ENCODE measurements at regions not wholly inside any gene's neighbourhood (a gene's known extent, or its start where the extent isn't known, plus 50 kb on each side); places are given as distances from the start of the nearest gene placed in this dataset.
A peak's percentile ranks its signal among the peaks of the same experiment; 100 is the strongest.

- 28 to 29% methylated on average over 6 of the region's 6 CpGs for WGBS, 2 donors
- H3K4me1 ChIP-seq = no peaks in the 10 kb centered on the region
- intact Hi-C loops (cut with DNase I) = no loop called here
- H3K27ac ChIP-seq = no peak overlapping the region
- peak in 2 of 8 donors; percentile 49 to 53 for ATAC-seq
- no peak for TF ChIP-seq CTCF (IDR thresholded peaks at IDR 0.05)
- peaks cover 0 to 21% (median 12%) of the 10 kb centered on the region in 7 donors for H3K27me3 ChIP-seq
- H3K9me3 ChIP-seq = no peaks in the 10 kb centered on the region
- H3K4me3 ChIP-seq = no peak overlapping the region
- no peaks in the 10 kb centered on the region for H3K36me3 ChIP-seq
- peak in 1 of 2 donors; percentile 6 for DNase-seq
Measured at GRCh38 chr19:28234637-28235036, 978.3 kb downstream of the UQCRFS1 start.

- no peak overlapping the region for H3K4me3 ChIP-seq
- intact Hi-C loops (cut with DNase I) = no loop called here
Measured at GRCh38 chr19:28228854-28229253, 984.1 kb downstream of the UQCRFS1 start.

GRCh38 chr19:28224441-28224840, 988.5 kb downstream of the UQCRFS1 start:
- 88 to 90% methylated on average over 10 of the region's 10 CpGs for WGBS, 2 donors
- intact Hi-C loops (cut with DNase I) = no loop called here
- peaks cover 0 to 10% (median 0%) of the 10 kb centered on the region in 7 donors for H3K27me3 ChIP-seq
- H3K4me3 ChIP-seq = no peak overlapping the region
- H3K4me1 ChIP-seq = peaks cover 0 to 9% (median 0%) of the 10 kb centered on the region in 9 donors
- TF ChIP-seq CTCF (IDR thresholded peaks at IDR 0.05) = no peak
- no peak overlapping the region for H3K27ac ChIP-seq
- ATAC-seq (no peak), DNase-seq (no peak)
- H3K36me3 ChIP-seq = no peaks in the 10 kb centered on the region
- H3K9me3 ChIP-seq = no peaks in the 10 kb centered on the region

More at GRCh38 chr19:28228854-28229253, 984.1 kb downstream of the UQCRFS1 start:
- no peaks in the 10 kb centered on the region for H3K36me3 ChIP-seq
- 80 to 81% methylated on average over 2 of the region's 2 CpGs for WGBS, 2 donors
- DNase-seq = no peak
- no peaks in the 10 kb centered on the region for H3K9me3 ChIP-seq
- ATAC-seq = no peak
- H3K27me3 ChIP-seq = peaks cover 0 to 9% (median 0%) of the 10 kb centered on the region in 7 donors
- no peak for TF ChIP-seq CTCF (IDR thresholded peaks at IDR 0.05)
- H3K4me1 ChIP-seq = peaks cover 0 to 9% (median 0%) of the 10 kb centered on the region in 9 donors
- H3K27ac ChIP-seq = no peak overlapping the region

GRCh38 chr19:28221736-28222135, 991.2 kb downstream of the UQCRFS1 start:
- Histone ChIP-seq H3K36me3 (no peaks in the 10 kb centered on the region), H3K4me3 (no peak overlapping the region), H3K27me3 (peaks cover 0 to 12% (median 0%) of the 10 kb centered on the region in 7 donors), H3K9me3 (no peaks in the 10 kb centered on the region), H3K27ac (no peak overlapping the region), H3K4me1 (peaks cover 0 to 6% (median 0%) of the 10 kb centered on the region in 9 donors)
- no peak for DNase-seq
- 75 to 80% methylated on average over 3 of the region's 3 CpGs for whole genome bisulfite sequencing, 2 donors
- intact Hi-C loops (cut with DNase I) = no loop called here
- no peak for ATAC-seq
- no peak for TF ChIP-seq CTCF (IDR thresholded peaks at IDR 0.05)

Data from heart right ventricle (tissue), 16 donors.